Naive thymus-derived CD4-positive, alpha-beta T cell (primary cell): ENCODE measurements at regions not wholly inside any gene's neighbourhood (a gene's known extent, or its start where the extent isn't known, plus 50 kb on each side); places are given as distances from the start of the nearest gene placed in this dataset.
"Not testable (repeated sequence)": the region's sequence is repeated elsewhere in the genome, so short reads cannot be mapped to it uniquely, and the experiment has no call there.

ENCODE experiments used
- ATAC-seq: fragments of 150-1000 bp; cut with Tn5 transposase; 2 replicates; pipeline ENCODE4 v1.10.0; 2021; ENCODE audit warnings: mild to moderate bottlenecking, moderate library complexity
- CTCF ChIA-PET: fragments of 350-600 bp; sonication (Branson Sonifier 250); formaldehyde crosslinking; loops from one replicate; lab custom pipeline; 2021; ENCODE audit warnings: antibody characterized with exemption; lab: Charles Lee
- POLR2A ChIA-PET: fragments of 350-600 bp; sonication (Branson Sonifier 250); formaldehyde crosslinking; loops from one replicate; lab custom pipeline; 2021; ENCODE audit warnings: antibody characterized with exemption, inconsistent platforms; lab: Charles Lee
- DNase-seq, 9 donors: peaks; one replicate each; pipeline versions ENCODE4 v3.0.0 to v3.0.0-alpha.2; 2020 to 2022; ENCODE audit warnings: mixed read lengths in 1 of 9
- H3K27ac ChIP-seq: one replicate; pipeline ENCODE4 v1.7.0; 2013; ENCODE audit warnings: mild to moderate bottlenecking, low read depth, low read length, moderate library complexity
- H3K27me3 ChIP-seq, 2 donors: one replicate each; pipeline ENCODE4 v1.7.0; 2013; ENCODE audit warnings: low read length in 2 of 2, mild to moderate bottlenecking in 2 of 2, moderate library complexity in 2 of 2; ENCODE audit not compliant: control insufficient read depth in 2 of 2, insufficient read depth in 2 of 2
- H3K36me3 ChIP-seq, 3 experiments: 1 replicate in 2 of 3; 2 replicates in 1 of 3; pipeline ENCODE4 v1.7.0; 2013; ENCODE audit warnings: low read length in 3 of 3, mild to moderate bottlenecking in 3 of 3, moderate library complexity in 1 of 3; ENCODE audit not compliant: insufficient read depth in 3 of 3, control insufficient read depth in 2 of 3
- H3K4me1 ChIP-seq, 2 donors: one replicate each; pipeline ENCODE4 v1.7.0; 2013; ENCODE audit warnings: low read length in 2 of 2, mild to moderate bottlenecking in 2 of 2, moderate library complexity in 1 of 2; ENCODE audit not compliant: control insufficient read depth in 2 of 2, insufficient read depth in 2 of 2
- H3K4me3 ChIP-seq: 2 replicates; pipeline ENCODE4 v1.7.0; 2013; ENCODE audit warnings: mild to moderate bottlenecking, low read length
- H3K9me3 ChIP-seq, 3 experiments: 1 replicate in 2 of 3; 2 replicates in 1 of 3; pipeline ENCODE4 v1.7.0; 2013; ENCODE audit warnings: low read length in 3 of 3; ENCODE audit not compliant: control insufficient read depth in 2 of 3
- H3K27ac Mint-ChIP-seq, 9 donors: one replicate each; pipeline ENCODE4 v1.8.0; 2020 to 2022; ENCODE audit warnings: mixed read lengths in 9 of 9, mild to moderate bottlenecking in 8 of 9, moderate library complexity in 5 of 9, inconsistent platforms in 2 of 9
- H3K27me3 Mint-ChIP-seq, 5 donors: one replicate each; pipeline ENCODE4 v1.8.0; 2021 to 2022; ENCODE audit warnings: mixed read lengths in 5 of 5, mild to moderate bottlenecking in 1 of 5
- H3K36me3 Mint-ChIP-seq, 5 donors: one replicate each; pipeline ENCODE4 v1.8.0; 2020 to 2022; ENCODE audit warnings: mixed read lengths in 5 of 5, mild to moderate bottlenecking in 3 of 5, inconsistent platforms in 1 of 5
- H3K4me1 Mint-ChIP-seq, 7 donors: one replicate each; pipeline ENCODE4 v1.8.0; 2020 to 2022; ENCODE audit warnings: mixed read lengths in 7 of 7, mild to moderate bottlenecking in 3 of 7, inconsistent platforms in 1 of 7
- H3K4me3 Mint-ChIP-seq, 10 donors: one replicate each; pipeline ENCODE4 v1.8.0; 2020 to 2022; ENCODE audit warnings: mild to moderate bottlenecking in 10 of 10, mixed read lengths in 10 of 10, moderate library complexity in 6 of 10, inconsistent platforms in 2 of 10
- H3K9me3 Mint-ChIP-seq, 11 donors: one replicate each; pipeline ENCODE4 v1.8.0; 2020 to 2022; ENCODE audit warnings: mixed read lengths in 11 of 11, mild to moderate bottlenecking in 4 of 11, inconsistent platforms in 1 of 11, moderate library complexity in 1 of 11
- intact Hi-C, 2 donors: fragments of 100-400 bp; cut with micrococcal nuclease; formaldehyde crosslinking; loops; one replicate each; pipeline ENCODE4 v1.15.1; 2023

DNA sequence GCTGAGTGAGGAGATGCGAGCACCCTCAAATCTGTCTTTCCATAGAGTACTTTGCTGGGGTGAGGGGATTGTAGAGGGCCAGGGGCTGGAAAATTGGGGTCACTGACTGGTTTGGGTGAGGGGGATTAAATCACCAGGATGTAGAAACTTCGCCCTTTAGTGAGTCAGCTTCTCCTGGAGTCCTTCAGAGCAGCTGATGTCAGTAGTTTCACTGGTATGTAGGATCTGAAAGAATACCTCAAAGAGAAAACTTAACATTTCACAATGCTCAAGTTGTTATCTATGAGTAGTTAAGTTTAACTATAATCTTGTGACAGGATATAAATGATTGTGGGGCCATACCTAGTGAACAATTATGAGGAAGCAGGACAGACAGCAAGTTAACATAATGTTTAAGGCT is 174.7 kb upstream of the ZNF717 start:
- H3K9me3 ChIP-seq, H3K36me3 ChIP-seq, DNase-seq, intact Hi-C loops, POLR2A ChIA-PET, H3K27ac ChIP-seq, CTCF ChIA-PET, H3K4me1 ChIP-seq, H3K4me3 Mint-ChIP-seq, ATAC-seq, H3K27me3 ChIP-seq, H3K36me3 Mint-ChIP-seq, H3K4me3 ChIP-seq, H3K4me1 Mint-ChIP-seq, H3K27me3 Mint-ChIP-seq, H3K27ac Mint-ChIP-seq: not testable (repeated sequence)
- peaks cover 0 to 29% (median 5%) of the 10 kb centered on the region in 11 donors for H3K9me3 Mint-ChIP-seq

DNA sequence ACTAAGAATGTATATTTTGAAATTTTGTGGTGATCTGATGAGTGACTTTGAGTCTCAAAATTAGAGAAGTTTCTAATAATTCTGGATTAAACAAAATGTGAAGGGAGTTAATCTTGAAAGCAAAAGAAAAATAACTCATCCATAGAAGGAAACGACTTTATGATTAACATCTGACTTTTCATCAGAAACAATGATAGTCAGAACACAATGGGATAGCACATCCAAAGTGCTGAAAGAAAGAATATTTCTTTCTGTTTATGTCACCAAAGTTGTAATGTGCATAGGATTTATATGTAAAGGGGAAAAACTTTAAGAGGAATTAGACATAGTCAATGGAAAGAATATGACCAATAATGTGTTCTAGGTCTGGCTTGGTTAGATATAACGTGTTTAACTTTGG is 176.7 kb upstream of the ZNF717 start:
- H3K4me3 ChIP-seq, ATAC-seq, intact Hi-C loops, H3K27ac ChIP-seq, DNase-seq, H3K27ac Mint-ChIP-seq, H3K27me3 ChIP-seq, H3K9me3 ChIP-seq, H3K27me3 Mint-ChIP-seq, H3K4me1 Mint-ChIP-seq, H3K4me1 ChIP-seq, H3K36me3 ChIP-seq, H3K36me3 Mint-ChIP-seq, H3K4me3 Mint-ChIP-seq, CTCF ChIA-PET, POLR2A ChIA-PET: not testable (repeated sequence)
- peaks cover 0 to 42% (median 8%) of the 10 kb centered on the region in 11 donors for H3K9me3 Mint-ChIP-seq

DNA sequence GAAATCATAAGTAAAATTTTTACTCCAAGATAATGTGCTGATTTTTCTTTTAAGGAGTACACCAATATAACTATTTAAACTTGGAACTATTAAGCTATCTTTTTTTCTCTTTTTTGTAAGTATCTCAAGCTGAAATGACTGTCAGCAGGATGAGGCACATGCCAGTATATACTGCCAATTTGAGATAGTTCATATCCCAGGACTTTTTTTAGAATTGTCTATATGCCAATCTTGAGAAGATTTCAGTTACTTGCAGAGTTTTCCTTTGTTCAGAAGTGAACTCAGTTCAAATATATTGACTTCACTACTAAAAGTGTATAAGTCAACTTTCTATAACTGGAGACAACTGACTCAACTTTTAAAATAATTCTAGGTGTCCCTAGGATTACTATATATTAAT is 181.7 kb upstream of the ZNF717 start:
- no peaks in the 10 kb centered on the region for H3K4me1 ChIP-seq

DNA sequence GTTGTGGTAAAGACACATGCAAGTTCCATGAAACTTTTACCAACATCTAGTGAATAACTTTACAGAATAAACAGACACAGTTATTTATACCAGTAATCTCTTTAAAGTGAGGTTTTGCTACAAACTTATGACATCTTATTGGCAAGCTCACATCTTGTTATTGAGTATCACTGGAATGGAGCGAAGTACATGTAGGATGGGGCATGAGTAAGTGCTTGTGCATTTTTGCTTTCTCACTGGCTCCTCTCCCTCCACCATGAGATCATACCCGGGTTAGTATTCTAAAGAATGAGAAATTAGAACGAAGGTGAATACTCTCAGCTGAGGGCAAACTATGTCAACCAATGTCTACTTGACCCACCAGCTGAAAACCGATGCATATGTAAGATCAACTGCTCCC is 193.3 kb upstream of the ZNF717 start:
- H3K9me3 ChIP-seq = no peaks in the 10 kb centered on the region
- Mint-ChIP-seq H3K9me3 (peaks cover 0 to 20% (median 8%) of the 10 kb centered on the region in 11 donors), H3K27ac (no peak overlapping the region), H3K36me3 (peaks cover 0 to 4% (median 0%) of the 10 kb centered on the region in 5 donors), H3K4me1 (no peaks in the 10 kb centered on the region), H3K4me3 (no peak overlapping the region), H3K27me3 (no peaks in the 10 kb centered on the region)
- ATAC-seq (no peak), DNase-seq (no peak)
- no peak overlapping the region for H3K27ac ChIP-seq
- ChIA-PET POLR2A (no interaction called here), CTCF (no interaction called here)
- no peak overlapping the region for H3K4me3 ChIP-seq
- no peaks in the 10 kb centered on the region for H3K27me3 ChIP-seq
- no peaks in the 10 kb centered on the region for H3K36me3 ChIP-seq
- H3K4me1 ChIP-seq = no peaks in the 10 kb centered on the region
- intact Hi-C loops = no loop called here

More for the DNA sequence above, 181.7 kb upstream of the ZNF717 start:
- Histone ChIP-seq H3K4me3 (no peak overlapping the region), H3K27ac (no peak overlapping the region), H3K9me3 (no peaks in the 10 kb centered on the region), H3K36me3 (no peaks in the 10 kb centered on the region), H3K27me3 (no peaks in the 10 kb centered on the region)
- DNase-seq (no peak), ATAC-seq (no peak)
- POLR2A ChIA-PET = no interaction called here
- Mint-ChIP-seq H3K9me3 (peaks cover 0 to 37% (median 8%) of the 10 kb centered on the region in 11 donors), H3K4me1 (no peaks in the 10 kb centered on the region), H3K4me3 (no peak overlapping the region), H3K27ac (no peak overlapping the region), H3K27me3 (no peaks in the 10 kb centered on the region), H3K36me3 (no peaks in the 10 kb centered on the region)
- CTCF ChIA-PET = no interaction called here
- intact Hi-C loops = no loop called here

GRCh38 chr3:75981401-75981800 is 196.1 kb upstream of the ZNF717 start:
- Mint-ChIP-seq H3K36me3 (peaks cover 0 to 4% (median 0%) of the 10 kb centered on the region in 5 donors), H3K9me3 (peaks cover 0 to 16% (median 5%) of the 10 kb centered on the region in 11 donors), H3K4me3 (no peak overlapping the region), H3K27ac (no peak overlapping the region), H3K4me1 (no peaks in the 10 kb centered on the region), H3K27me3 (no peaks in the 10 kb centered on the region)
- intact Hi-C loops = no loop called here
- Histone ChIP-seq H3K4me1 (no peaks in the 10 kb centered on the region), H3K27me3 (no peaks in the 10 kb centered on the region), H3K4me3 (no peak overlapping the region), H3K36me3 (no peaks in the 10 kb centered on the region), H3K9me3 (no peaks in the 10 kb centered on the region), H3K27ac (no peak overlapping the region)
- DNase-seq = no peak
- CTCF ChIA-PET = no interaction called here
- POLR2A ChIA-PET = no interaction called here
- ATAC-seq = no peak

- Mint-ChIP-seq H3K9me3 (peaks cover 0 to 19% (median 5%) of the 10 kb centered on the region in 11 donors), H3K36me3 (peaks cover 0 to 4% (median 0%) of the 10 kb centered on the region in 5 donors), H3K4me3 (no peak overlapping the region), H3K27me3 (no peaks in the 10 kb centered on the region), H3K4me1 (no peaks in the 10 kb centered on the region), H3K27ac (no peak overlapping the region)
- Histone ChIP-seq H3K27me3 (no peaks in the 10 kb centered on the region), H3K4me3 (no peak overlapping the region), H3K36me3 (no peaks in the 10 kb centered on the region), H3K4me1 (no peaks in the 10 kb centered on the region), H3K27ac (no peak overlapping the region), H3K9me3 (no peaks in the 10 kb centered on the region)
- POLR2A ChIA-PET = no interaction called here
- ATAC-seq (no peak), DNase-seq (no peak)
- intact Hi-C loops = no loop called here
- CTCF ChIA-PET = no interaction called here
These were observed 196.8 kb upstream of the ZNF717 start for GRCh38 chr3:75982151-75982550.

GRCh38 chr3:75983111-75983510 is 197.8 kb upstream of the ZNF717 start:
- CTCF ChIA-PET = no interaction called here
- POLR2A ChIA-PET = no interaction called here
- intact Hi-C loops = no loop called here
- Histone ChIP-seq H3K4me3 (no peak overlapping the region), H3K27me3 (no peaks in the 10 kb centered on the region), H3K36me3 (no peaks in the 10 kb centered on the region), H3K4me1 (no peaks in the 10 kb centered on the region), H3K9me3 (no peaks in the 10 kb centered on the region), H3K27ac (no peak overlapping the region)
- no peak overlapping the region for H3K27ac Mint-ChIP-seq
- no peaks in the 10 kb centered on the region for H3K4me1 Mint-ChIP-seq
- no peak overlapping the region for H3K4me3 Mint-ChIP-seq
- ATAC-seq (no peak), DNase-seq (no peak)
- H3K36me3 Mint-ChIP-seq = peaks cover 0 to 4% (median 0%) of the 10 kb centered on the region in 5 donors
- H3K27me3 Mint-ChIP-seq = no peaks in the 10 kb centered on the region
- peaks cover 0 to 29% (median 6%) of the 10 kb centered on the region in 11 donors for H3K9me3 Mint-ChIP-seq
